Transverse colon (tissue), 3 donors: ENCODE measurements at regions not wholly inside any gene's neighbourhood (a gene's known extent, or its start where the extent isn't known, plus 50 kb on each side); places are given as distances from the start of the nearest gene placed in this dataset.

Source experiments
- CTCF ChIP-seq, 5 experiments: fragments of 200-600 bp in 3 of 5; fragments of 450-650 bp in 2 of 5; sonication (generic) in 3 of 5; IDR thresholded peaks; 1 replicate in 2 of 5; 2 replicates in 3 of 5; pipeline ENCODE4 v1.5.1; 2016 to 2017; ENCODE audit warnings: antibody characterized with exemption in 5 of 5, inconsistent platforms in 3 of 5, mild to moderate bottlenecking in 2 of 5, moderate library complexity in 1 of 5
- EP300 ChIP-seq: sonication (generic); formaldehyde crosslinking; IDR thresholded peaks from one replicate; pipeline ENCODE4 v1.6.1; 2017; ENCODE audit warnings: antibody characterized with exemption, low read depth
- POLR2A ChIP-seq: fragments of 450-650 bp; IDR thresholded peaks from one replicate; pipeline ENCODE4 v1.6.1; 2016; ENCODE audit warnings: antibody characterized with exemption, mild to moderate bottlenecking, moderate library complexity

- no peak for TF ChIP-seq CTCF (IDR thresholded peaks at IDR 0.05)
- TF ChIP-seq POLR2A, result no peak
- TF ChIP-seq EP300, result no peak
These were observed 182.2 kb upstream of the RREB1 start for GRCh38 chr6:6925391-6926164.
